GM18499 (cell line): ENCODE measurements at regions not wholly inside any gene's neighbourhood (a gene's known extent, or its start where the extent isn't known, plus 50 kb on each side); places are given as distances from the start of the nearest gene placed in this dataset.
"Not testable (repeated sequence)": the region's sequence is repeated elsewhere in the genome, so short reads cannot be mapped to it uniquely, and the experiment has no call there.

Source experiments
- ATAC-seq: cut with Tn5 transposase; IDR thresholded peaks from one replicate; pipeline ENCODE4 v1.9.1; 2021; ENCODE audit warnings: moderate number of reproducible peaks; ENCODE audit not compliant: insufficient read depth, unreplicated experiment

GRCh38 chr9:106035806-106036205 is 341.5 kb downstream of the TMEM38B start:
- ATAC-seq = no peak

GRCh38 chr9:106038266-106039001 is 344.1 kb downstream of the TMEM38B start:
- no peak for ATAC-seq

GRCh38 chr9:106039151-106039935 is 345.0 kb downstream of the TMEM38B start:
- ATAC-seq = no peak

- ATAC-seq = not testable (repeated sequence)
These were observed 347.6 kb downstream of the TMEM38B start for GRCh38 chr9:106041920-106042319.

GRCh38 chr9:106051545-106051944 is 357.2 kb downstream of the TMEM38B start:
- ATAC-seq = no peak

GRCh38 chr9:106052166-106052565 is 357.8 kb downstream of the TMEM38B start:
- no peak for ATAC-seq

GRCh38 chr9:106052735-106053134 is 358.4 kb downstream of the TMEM38B start:
- no peak for ATAC-seq

GRCh38 chr9:106056328-106056727 is 362.0 kb downstream of the TMEM38B start:
- ATAC-seq = no peak

GRCh38 chr9:106058460-106058859 is 364.1 kb downstream of the TMEM38B start:
- no peak for ATAC-seq

- no peak for ATAC-seq
These were observed 365.5 kb downstream of the TMEM38B start for GRCh38 chr9:106059886-106060285.

GRCh38 chr9:106060885-106061284 is 366.5 kb downstream of the TMEM38B start:
- no peak for ATAC-seq

- no peak for ATAC-seq
These were observed 367.9 kb downstream of the TMEM38B start for GRCh38 chr9:106062250-106062649.

GRCh38 chr9:106065136-106065535 is 370.8 kb downstream of the TMEM38B start:
- no peak for ATAC-seq

GRCh38 chr9:106065579-106066214 is 371.4 kb downstream of the TMEM38B start:
- ATAC-seq = no peak

- ATAC-seq = no peak
These were observed 372.7 kb downstream of the TMEM38B start for GRCh38 chr9:106066940-106067524.

- ATAC-seq = no peak
These were observed 374.9 kb downstream of the TMEM38B start for GRCh38 chr9:106069241-106069640.

- ATAC-seq = no peak
These were observed 378.1 kb downstream of the TMEM38B start for GRCh38 chr9:106072421-106072820.

- ATAC-seq = no peak
These were observed 379.7 kb downstream of the TMEM38B start for GRCh38 chr9:106074006-106074405.

- ATAC-seq = no peak
These were observed 381.1 kb downstream of the TMEM38B start for GRCh38 chr9:106075236-106075959.

GRCh38 chr9:106075960-106076327 is 381.6 kb downstream of the TMEM38B start:
- ATAC-seq = no peak
